ENCODE measurements at regions not wholly inside any gene's neighbourhood (a gene's known extent, or its start where the extent isn't known, plus 50 kb on each side); places are given as distances from the start of the nearest gene placed in this dataset.

DNA sequence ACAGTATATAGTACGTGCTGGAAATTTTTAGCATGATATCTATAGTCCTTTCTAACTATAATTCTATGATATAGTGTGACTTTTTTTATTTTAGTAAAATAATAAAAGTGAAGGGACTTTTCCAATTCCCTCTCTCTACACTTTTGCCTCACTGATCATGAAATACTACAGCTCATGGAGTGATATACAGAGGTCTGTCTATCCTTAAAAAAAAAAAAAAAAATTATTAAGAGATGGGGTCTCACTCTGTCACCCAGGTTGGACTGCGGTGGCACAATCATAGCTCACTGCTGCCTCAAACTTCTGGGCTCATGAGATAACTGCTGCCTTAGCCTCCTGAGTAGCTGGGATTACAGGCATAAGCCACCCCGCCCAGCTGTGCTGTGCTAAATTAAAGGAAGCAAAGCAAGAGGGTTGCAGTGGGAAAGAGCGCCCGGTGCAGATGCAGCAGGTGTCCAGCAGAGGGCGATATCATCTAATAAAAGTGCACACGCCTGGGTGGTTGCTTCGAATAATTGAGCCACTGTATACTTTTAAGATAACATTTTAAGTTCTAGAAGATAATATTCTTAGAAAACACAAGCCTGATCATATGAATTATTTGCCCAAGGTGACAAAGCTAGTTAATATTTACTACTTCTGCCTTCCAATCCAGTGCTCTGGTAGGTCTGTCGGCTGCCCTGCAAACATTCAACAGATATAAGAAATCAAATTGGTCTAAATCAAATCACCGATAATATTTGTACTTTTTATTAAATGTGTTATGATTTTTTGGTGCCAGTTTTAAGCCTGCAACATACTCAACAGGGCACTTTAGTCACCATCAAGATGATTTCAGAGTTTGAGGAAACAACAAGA lies 94.9 kb upstream of the NT5E start:
- Histone ChIP-seq H3K4me2 (ENCODE audit: low read depth, low read length) (no peak overlapping the region), H4K8ac (ENCODE audit: low read depth in 2 of 2, low read length in 2 of 2) (peak overlapping the region in 1 of 2 experiments; percentile 47; a peak in 1 of 4 replicates), H3K9me1 (ENCODE audit: insufficient read depth, low read length) (peaks cover 11% of the 10 kb centered on the region), H2BK120ac (ENCODE audit: low read depth, low read length) (peak overlapping the region; percentile 38; the same call in 1 of the 2 replicates), H3K14ac (replicated peaks; ENCODE audit: low read depth, low read length) (no peak overlapping the region), H2BK15ac (ENCODE audit: low read depth, low read length) (no peak overlapping the region), H3K56ac (ENCODE audit: extremely low read depth, insufficient read depth, low read length) (no peak overlapping the region), H2AK9ac (replicated peaks; ENCODE audit: low read depth, low read length, poor library complexity) (no peak overlapping the region), H3K4ac (ENCODE audit: low read depth, low read length) (peak overlapping the region; percentile 17; the same call in 1 of the 2 replicates), H2AFZ (replicated peaks; ENCODE audit: low read length, poor library complexity) (no peak overlapping the region), H3K4me1 (ENCODE audit: control insufficient read depth, insufficient read depth, low read length) (peaks cover 2% of the 10 kb centered on the region), H3K9me3 (ENCODE audit: control insufficient read depth, insufficient read depth, low read length) (no peaks in the 10 kb centered on the region), H3K18ac (ENCODE audit: low read depth, low read length) (no peak overlapping the region), H2BK5ac (ENCODE audit: low read depth, low read length, poor library complexity, severe bottlenecking) (no peak overlapping the region), H3K27ac (ENCODE audit: insufficient read depth, low read length) (no peak overlapping the region), H3K27me3 (ENCODE audit: control insufficient read depth, insufficient read depth, low read length) (no peaks in the 10 kb centered on the region), H3K4me3 (ENCODE audit: insufficient read depth, low read depth, low read length) (no peak overlapping the region), H3K23ac (ENCODE audit: low read depth, low read length) (no peak overlapping the region), H3K79me1 (ENCODE audit: low read depth in 1 of 2, low read length in 2 of 2) (peaks cover 8 to 9% of the 10 kb centered on the region in 2 experiments; a peak in 3 of 4 replicates), H3K9ac (ENCODE audit: low read depth, low read length) (no peak overlapping the region), H2BK20ac (ENCODE audit: low read depth, low read length) (0 out of 2 replicates have a peak overlapping the region, but pooled peaks have one; percentile 11), H4K20me1 (ENCODE audit: insufficient read depth, low read length) (no peaks in the 10 kb centered on the region), H4K91ac (ENCODE audit: insufficient read depth, low read depth, low read length) (no peak overlapping the region; the same call in 1 of the 2 replicates), H3K36me3 (ENCODE audit: control insufficient read depth, insufficient read depth, low read length) (no peaks in the 10 kb centered on the region), H2AK5ac (ENCODE audit: low read depth, low read length) (no peak overlapping the region), H4K5ac (ENCODE audit: low read depth, low read length) (no peak overlapping the region)
- dilution Hi-C loops (cut with HindIII; ENCODE audit: low sequenced_read_pairs, unreplicated experiment) (no loop called here), intact Hi-C loops (cut with micrococcal nuclease) (loop anchor here (1.0 kb wide), 3 partner anchors 94 to 182 kb away; no protein-coding TSS in a partner anchor), in situ Hi-C loops (cut with MboI; ENCODE audit: low sequenced_read_pairs) (loop anchor here (5.0 kb wide), 1 partner anchor 127 kb away; no protein-coding TSS in a partner anchor)
- DNase-seq (peak; percentile 72), ATAC-seq (ENCODE audit: low read depth) (peak; percentile 99)
- TF ChIP-seq SMC3 (IDR thresholded peaks at IDR 0.05; ENCODE audit: low read depth, low read length) (peak; percentile 98), RAD21 (IDR thresholded peaks at IDR 0.05; ENCODE audit: low read length) (peak; percentile 97), MAFK (IDR thresholded peaks at IDR 0.05; ENCODE audit: low read depth, low read length) (no peak), POLR2A (IDR thresholded peaks at IDR 0.05; ENCODE audit: low read depth, low read length) (0 out of 2 replicates have a peak, but pooled peaks have one; percentile 28), CTCF (conservative IDR thresholded peaks at IDR 0.05; ENCODE audit: low read depth, low read length) (peak; percentile 97), FOS (IDR thresholded peaks at IDR 0.05; ENCODE audit: low read depth, low read length) (no peak), BHLHE40 (IDR thresholded peaks at IDR 0.05; ENCODE audit: low read depth, low read length) (no peak)
- ChIA-PET CTCF (interaction anchor here (0.6 to 4.7 kb wide), 15 partner anchors 30 to 149 kb away, joined by 3 to 30 read pairs (median 4); partner anchors contain the start of gene NT5E), POLR2A (ENCODE audit: unreplicated experiment) (no interaction called here)
- no TSS peak for BruUV-seq (replicated peaks)
- WGBS, 2 experiments (ENCODE audit: extremely low coverage in 2 of 2, insufficient read length in 1 of 2) = 0% methylated on average over 4 of the region's 10 CpGs; no CpG with 5 or more reads in 1 of the 2 experiments

Measured in IMR-90 (cell line).